A673 (cell line): ENCODE measurements at regions not wholly inside any gene's neighbourhood (a gene's known extent, or its start where the extent isn't known, plus 50 kb on each side); places are given as distances from the start of the nearest gene placed in this dataset.

Source experiments
- CTCF ChIP-seq: fragments of 300-800, 200-600 bp; sonication (generic); conservative IDR thresholded peaks from 2 replicates; pipeline ENCODE4 v1.5.1; 2017; ENCODE audit warnings: low read depth, mild to moderate bottlenecking, antibody characterized with exemption, low read length, moderate library complexity, mixed read lengths
- EZH2 ChIP-seq: fragments of 200-600 bp; sonication (generic); IDR thresholded peaks from 2 replicates; pipeline ENCODE4 v1.6.1; 2017; ENCODE audit warnings: borderline replicate concordance, low read depth, mild to moderate bottlenecking, mixed read lengths, antibody characterized with exemption, low read length; ENCODE audit not compliant: poor library complexity, severe bottlenecking

- TF ChIP-seq CTCF (no peak), EZH2 (no peak)
These were observed 511.1 kb downstream of the MMUT start for GRCh38 chr6:48951917-48952316.
